Osteoblast (primary cell): ENCODE measurements at regions not wholly inside any gene's neighbourhood (a gene's known extent, or its start where the extent isn't known, plus 50 kb on each side); places are given as distances from the start of the nearest gene placed in this dataset.

ENCODE experiments used
- DNase-seq: peaks from one replicate; pipeline ENCODE4 v3.0.0; 2011; ENCODE audit warnings: low spot score, mixed read lengths; ENCODE audit not compliant: insufficient read length; ENCODE audit errors: missing footprints
- H2AFZ ChIP-seq: 2 replicates; pipeline ENCODE4 v1.6.0; 2011; ENCODE audit warnings: mild to moderate bottlenecking, low read length
- H3K27ac ChIP-seq: 2 replicates; pipeline ENCODE4 v1.5.1; 2011; ENCODE audit warnings: mild to moderate bottlenecking, low read depth, low read length, moderate library complexity
- H3K27me3 ChIP-seq: 2 replicates; pipeline ENCODE4 v1.6.0; 2012; ENCODE audit warnings: mild to moderate bottlenecking, control low read depth, inconsistent platforms, low read length, moderate library complexity; ENCODE audit not compliant: insufficient read depth
- H3K36me3 ChIP-seq: 2 replicates; pipeline ENCODE4 v1.5.1; 2011; ENCODE audit warnings: mild to moderate bottlenecking, low read length, control low read depth, moderate library complexity; ENCODE audit not compliant: insufficient read depth
- H3K4me1 ChIP-seq: 2 replicates; pipeline ENCODE4 v1.5.1; 2011; ENCODE audit warnings: mild to moderate bottlenecking, low read length, control low read depth, moderate library complexity; ENCODE audit not compliant: insufficient read depth
- H3K4me2 ChIP-seq: 2 replicates; pipeline ENCODE4 v1.6.0; 2011; ENCODE audit warnings: mild to moderate bottlenecking, low read length; ENCODE audit not compliant: insufficient read depth
- H3K4me3 ChIP-seq: fragments of 200-600 bp; sonication (generic); 3 replicates; pipeline ENCODE4 v1.5.1; 2012; ENCODE audit warnings: mild to moderate bottlenecking, low read length, inconsistent platforms; ENCODE audit not compliant: insufficient read depth
- H3K79me2 ChIP-seq: 2 replicates; pipeline ENCODE4 v1.6.0; 2012; ENCODE audit warnings: mild to moderate bottlenecking, low read length, control low read depth, inconsistent platforms; ENCODE audit not compliant: insufficient read depth
- H3K9me3 ChIP-seq: 2 replicates; pipeline ENCODE4 v1.5.1; 2011; ENCODE audit warnings: low read depth, low read length, control low read depth
- H4K20me1 ChIP-seq: 2 replicates; pipeline ENCODE4 v1.6.0; 2012; ENCODE audit warnings: mild to moderate bottlenecking, low read length, control low read depth; ENCODE audit not compliant: insufficient read depth
- CTCF ChIP-seq: IDR thresholded peaks from 2 replicates; pipeline ENCODE4 v1.5.1; 2011; ENCODE audit warnings: mild to moderate bottlenecking, low read depth, low read length, moderate library complexity; ENCODE audit errors: extremely low read depth

- no peaks in the 10 kb centered on the region for H3K9me3 ChIP-seq
- no peak overlapping the region for H2AFZ ChIP-seq
- TF ChIP-seq CTCF: no peak
- H3K27ac ChIP-seq: no peak overlapping the region
- DNase-seq: no peak
- no peak overlapping the region for H3K4me2 ChIP-seq
- no peaks in the 10 kb centered on the region for H3K27me3 ChIP-seq
- H3K79me2 ChIP-seq: no peaks in the 10 kb centered on the region
- H3K36me3 ChIP-seq: no peaks in the 10 kb centered on the region
- no peak overlapping the region for H3K4me3 ChIP-seq
- no peaks in the 10 kb centered on the region for H3K4me1 ChIP-seq
- H4K20me1 ChIP-seq: no peaks in the 10 kb centered on the region
Observed at GRCh38 chr14:106556665-106557289, 1030.4 kb downstream of the TMEM121 start.

GRCh38 chr14:106562451-106562850 is 1036.1 kb downstream of the TMEM121 start:
- TF ChIP-seq CTCF: no peak
- Histone ChIP-seq H3K4me1 (no peaks in the 10 kb centered on the region), H3K9me3 (peaks cover 2% of the 10 kb centered on the region), H2AFZ (no peak overlapping the region), H3K27ac (no peak overlapping the region), H3K79me2 (no peaks in the 10 kb centered on the region), H4K20me1 (no peaks in the 10 kb centered on the region), H3K4me2 (no peak overlapping the region), H3K27me3 (no peaks in the 10 kb centered on the region), H3K36me3 (no peaks in the 10 kb centered on the region), H3K4me3 (no peak overlapping the region)
- DNase-seq: no peak

- no peaks in the 10 kb centered on the region for H3K4me1 ChIP-seq
- H3K79me2 ChIP-seq: no peaks in the 10 kb centered on the region
- H3K4me2 ChIP-seq: no peak overlapping the region
- no peak overlapping the region for H3K27ac ChIP-seq
- H3K27me3 ChIP-seq: no peaks in the 10 kb centered on the region
- no peaks in the 10 kb centered on the region for H4K20me1 ChIP-seq
- TF ChIP-seq CTCF: no peak
- no peaks in the 10 kb centered on the region for H3K36me3 ChIP-seq
- H3K9me3 ChIP-seq: peaks cover 2% of the 10 kb centered on the region
- no peak overlapping the region for H2AFZ ChIP-seq
- H3K4me3 ChIP-seq: no peak overlapping the region
- no peak for DNase-seq
Observed at GRCh38 chr14:106564058-106564643, 1037.8 kb downstream of the TMEM121 start.

GRCh38 chr14:106578481-106578880 is 1052.1 kb downstream of the TMEM121 start:
- Histone ChIP-seq H3K9me3 (peaks cover 4% of the 10 kb centered on the region), H3K36me3 (no peaks in the 10 kb centered on the region), H3K4me3 (no peak overlapping the region), H3K27ac (no peak overlapping the region), H3K4me2 (no peak overlapping the region), H3K4me1 (no peaks in the 10 kb centered on the region), H3K79me2 (no peaks in the 10 kb centered on the region), H3K27me3 (no peaks in the 10 kb centered on the region), H4K20me1 (no peaks in the 10 kb centered on the region), H2AFZ (no peak overlapping the region)
- no peak for TF ChIP-seq CTCF
- no peak for DNase-seq
